ENCODE measurements at regions not wholly inside any gene's neighbourhood (a gene's known extent, or its start where the extent isn't known, plus 50 kb on each side); places are given as distances from the start of the nearest gene placed in this dataset.

GRCh38 chr6:167647306-167647705 lies 179.4 kb upstream of the AFDN start:
- no peaks in the 10 kb centered on the region for H3K27me3 ChIP-seq (ENCODE audit: control insufficient read depth in 2 of 2, insufficient read depth in 2 of 2, low read length in 2 of 2)
- POLR2A ChIA-PET: no interaction called here
- DNase-seq (ENCODE audit: low read depth, low spot score) (peak; percentile 38), FAIRE-seq (peak; percentile 93)
- dilution Hi-C loops (cut with MboI; ENCODE audit: extremely low pct_ligation_motif_present, low sequenced_read_pairs): no loop called here
- TF ChIP-seq MYC (IDR thresholded peaks at IDR 0.05; ENCODE audit: low read depth, low read length) (no peak), JUN (IDR thresholded peaks at IDR 0.05; ENCODE audit: borderline replicate concordance, insufficient read depth, insufficient read length, low read depth) (peak; percentile 85), FOS (IDR thresholded peaks at IDR 0.05; ENCODE audit: borderline replicate concordance, insufficient read depth, low read length) (peak; percentile 59), GATA2 (IDR thresholded peaks at IDR 0.05; ENCODE audit: insufficient read depth, insufficient read length, low read depth, low read length) (no peak), EZH2 (IDR thresholded peaks at IDR 0.05; ENCODE audit: borderline replicate concordance, low read depth, low read length, severe bottlenecking) (no peak), POLR2AphosphoS5 (IDR thresholded peaks at IDR 0.05; ENCODE audit: insufficient read depth, low read depth, low read length) (no peak), POLR2A (IDR thresholded peaks at IDR 0.05; ENCODE audit: low read depth, low read length) (no peak), MAX (IDR thresholded peaks at IDR 0.05; ENCODE audit: insufficient read depth, insufficient read length) (no peak), CTCF (IDR thresholded peaks at IDR 0.05; ENCODE audit: extremely low read depth in 1 of 2, insufficient read depth in 1 of 2, low read depth in 1 of 2, low read length in 2 of 2) (no peak)
- H3K9me3 ChIP-seq (replicated peaks; ENCODE audit: control insufficient read depth, insufficient read depth, low read length): no peaks in the 10 kb centered on the region
- H3K9me1 ChIP-seq (replicated peaks; ENCODE audit: control insufficient read depth, extremely low read depth, insufficient read depth, low read length): no peaks in the 10 kb centered on the region
- H3K27ac ChIP-seq (ENCODE audit: insufficient read depth, low read depth, low read length): peak overlapping the region; percentile 57
- H4K20me1 ChIP-seq (replicated peaks; ENCODE audit: control insufficient read depth, extremely low read depth, insufficient read depth, low read length): no peaks in the 10 kb centered on the region
- no TSS peak for BruUV-seq (replicated peaks)
- no peaks in the 10 kb centered on the region for H3K79me2 ChIP-seq (ENCODE audit: control insufficient read depth, insufficient read depth, low read length)
- H3K4me1 ChIP-seq (ENCODE audit: control insufficient read depth, extremely low read depth, insufficient read depth, low read length): peaks cover 18% of the 10 kb centered on the region
- no peak overlapping the region for H3K9ac ChIP-seq (replicated peaks; ENCODE audit: extremely low read depth, insufficient read depth, low read length)
- no peak overlapping the region for H3K4me3 ChIP-seq (replicated peaks in 1 of 3; ENCODE audit: insufficient read depth in 1 of 3, low read depth in 1 of 3, low read length in 3 of 3)
- intact Hi-C loops (cut with micrococcal nuclease): loop anchor here (1.0 kb wide), 3 partner anchors 29 to 52 kb away; no protein-coding TSS in a partner anchor
- H3K36me3 ChIP-seq (ENCODE audit: control insufficient read depth in 2 of 2, extremely low read depth in 1 of 2, insufficient read depth in 2 of 2, low read length in 2 of 2): no peaks in the 10 kb centered on the region
- H2AFZ ChIP-seq (ENCODE audit: low read depth, low read length): peak overlapping the region; percentile 41
- CTCF ChIA-PET: interaction anchor here (1.0 to 1.8 kb wide), 3 partner anchors 36 to 161 kb away, joined by 3 to 7 read pairs (median 3); no protein-coding TSS in a partner anchor
- H3K4me2 ChIP-seq (ENCODE audit: insufficient read depth, low read length): peak overlapping the region; percentile 58

Measured in endothelial cell of umbilical vein (primary cell).